ENCODE measurements at regions not wholly inside any gene's neighbourhood (a gene's known extent, or its start where the extent isn't known, plus 50 kb on each side); places are given as distances from the start of the nearest gene placed in this dataset.

DNA sequence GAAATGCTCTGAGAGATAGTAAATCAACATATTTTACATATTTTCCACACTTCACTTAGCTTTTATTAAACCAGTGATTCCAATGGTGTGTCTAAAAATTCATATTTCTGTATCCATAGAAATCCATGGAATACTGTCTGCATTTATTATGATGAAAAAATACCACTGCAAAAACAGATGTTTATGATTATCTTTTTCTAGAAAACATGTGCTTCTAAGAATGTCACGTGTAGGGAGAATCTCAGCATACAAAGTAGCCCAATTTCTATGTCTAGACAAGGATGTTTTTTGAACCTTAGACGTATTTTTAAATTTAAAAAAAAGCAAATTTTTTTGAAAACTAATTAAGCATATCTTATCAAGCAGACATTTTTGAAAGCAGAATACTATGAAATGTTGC is 622.4 kb downstream of the TENT5A start:
- TF ChIP-seq, protein P1, sequence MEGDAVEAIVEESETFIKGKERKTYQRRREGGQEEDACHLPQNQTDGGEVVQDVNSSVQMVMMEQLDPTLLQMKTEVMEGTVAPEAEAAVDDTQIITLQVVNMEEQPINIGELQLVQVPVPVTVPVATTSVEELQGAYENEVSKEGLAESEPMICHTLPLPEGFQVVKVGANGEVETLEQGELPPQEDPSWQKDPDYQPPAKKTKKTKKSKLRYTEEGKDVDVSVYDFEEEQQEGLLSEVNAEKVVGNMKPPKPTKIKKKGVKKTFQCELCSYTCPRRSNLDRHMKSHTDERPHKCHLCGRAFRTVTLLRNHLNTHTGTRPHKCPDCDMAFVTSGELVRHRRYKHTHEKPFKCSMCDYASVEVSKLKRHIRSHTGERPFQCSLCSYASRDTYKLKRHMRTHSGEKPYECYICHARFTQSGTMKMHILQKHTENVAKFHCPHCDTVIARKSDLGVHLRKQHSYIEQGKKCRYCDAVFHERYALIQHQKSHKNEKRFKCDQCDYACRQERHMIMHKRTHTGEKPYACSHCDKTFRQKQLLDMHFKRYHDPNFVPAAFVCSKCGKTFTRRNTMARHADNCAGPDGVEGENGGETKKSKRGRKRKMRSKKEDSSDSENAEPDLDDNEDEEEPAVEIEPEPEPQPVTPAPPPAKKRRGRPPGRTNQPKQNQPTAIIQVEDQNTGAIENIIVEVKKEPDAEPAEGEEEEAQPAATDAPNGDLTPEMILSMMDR (conservative IDR thresholded peaks at IDR 0.05; ENCODE audit: low read length) = no peak
- no peak for TF ChIP-seq EZH2phosphoT487 (IDR thresholded peaks at IDR 0.05; ENCODE audit: borderline replicate concordance, low read depth, low read length)
